EL (cell line): ENCODE measurements at regions not wholly inside any gene's neighbourhood (a gene's known extent, or its start where the extent isn't known, plus 50 kb on each side); places are given as distances from the start of the nearest gene placed in this dataset.
"Not testable (repeated sequence)": the region's sequence is repeated elsewhere in the genome, so short reads cannot be mapped to it uniquely, and the experiment has no call there.

Experiments
- DNase-seq: peaks from one replicate; pipeline ENCODE4 v3.0.0-alpha.2; 2016

- DNase-seq: no peak
Observed at GRCh38 chr2:53252115-53252514, 515.5 kb upstream of the CHAC2 start.

- DNase-seq: no peak
Observed at GRCh38 chr2:53247956-53248735, 519.5 kb upstream of the CHAC2 start.

GRCh38 chr2:53243430-53243829 is 524.2 kb upstream of the CHAC2 start:
- no peak for DNase-seq

- no peak for DNase-seq
Observed at GRCh38 chr2:53242090-53242489, 525.5 kb upstream of the CHAC2 start.

- DNase-seq: no peak
Observed at GRCh38 chr2:53235836-53236582, 531.6 kb upstream of the CHAC2 start.

GRCh38 chr2:53234548-53234903 is 533.1 kb upstream of the CHAC2 start:
- DNase-seq: no peak

- no peak for DNase-seq
Observed at GRCh38 chr2:53233759-53234547, 533.7 kb upstream of the CHAC2 start.

- DNase-seq: no peak
Observed at GRCh38 chr2:53231908-53232307, 535.7 kb upstream of the CHAC2 start.

- no peak for DNase-seq
Observed at GRCh38 chr2:53230691-53231090, 536.9 kb upstream of the CHAC2 start.

- DNase-seq: no peak
Observed at GRCh38 chr2:53227535-53227934, 540.1 kb upstream of the CHAC2 start.

GRCh38 chr2:53220969-53221368 is 546.6 kb upstream of the CHAC2 start:
- DNase-seq: no peak

GRCh38 chr2:53217250-53217649 is 550.4 kb upstream of the CHAC2 start:
- no peak for DNase-seq

- DNase-seq: no peak
Observed at GRCh38 chr2:53216805-53217204, 550.8 kb upstream of the CHAC2 start.

- no peak for DNase-seq
Observed at GRCh38 chr2:53212576-53212975, 555.0 kb upstream of the CHAC2 start.

- DNase-seq: no peak
Observed at GRCh38 chr2:53211201-53211774, 556.3 kb upstream of the CHAC2 start.

- DNase-seq: no peak
Observed at GRCh38 chr2:53210538-53210937, 557.1 kb upstream of the CHAC2 start.

GRCh38 chr2:53209679-53210458 is 557.7 kb upstream of the CHAC2 start:
- no peak for DNase-seq

- no peak for DNase-seq
Observed at GRCh38 chr2:53208815-53209214, 558.8 kb upstream of the CHAC2 start.

GRCh38 chr2:53206226-53206625 is 561.4 kb upstream of the CHAC2 start:
- DNase-seq: not testable (repeated sequence)

- peak; percentile 68 for DNase-seq
Observed at GRCh38 chr2:53202063-53202462, 565.5 kb upstream of the CHAC2 start.

- DNase-seq: no peak
Observed at GRCh38 chr2:53200072-53200471, 567.5 kb upstream of the CHAC2 start.

- DNase-seq: no peak
Observed at GRCh38 chr2:53188851-53189510, 578.6 kb upstream of the CHAC2 start.
